ENCODE measurements at regions not wholly inside any gene's neighbourhood (a gene's known extent, or its start where the extent isn't known, plus 50 kb on each side); places are given as distances from the start of the nearest gene placed in this dataset.

DNA sequence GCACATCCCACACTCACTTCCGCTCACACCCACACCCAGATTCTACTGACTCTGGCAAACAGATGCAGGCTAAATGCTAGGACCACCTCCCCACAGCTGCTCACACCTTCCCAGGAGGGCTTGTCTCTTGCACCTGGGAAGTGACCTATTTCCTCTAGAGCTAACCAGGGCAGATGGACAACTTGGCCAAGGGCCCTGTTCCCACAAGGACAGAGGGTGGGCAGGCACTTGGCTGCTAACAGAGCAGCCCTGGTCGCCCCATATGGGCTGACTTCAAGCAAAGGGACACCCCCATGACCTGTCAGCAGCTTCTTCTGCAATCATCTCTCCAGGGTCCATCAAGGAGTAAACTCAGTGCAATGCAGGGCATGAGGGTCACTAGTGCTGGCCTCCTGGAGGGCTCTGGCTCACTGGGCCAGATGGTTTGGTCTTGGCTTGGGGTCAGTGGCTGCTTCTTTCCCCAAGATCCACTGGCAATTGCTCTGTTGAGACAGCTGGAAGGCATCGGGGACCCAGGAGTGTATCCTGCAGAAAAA, 641.5 kb downstream of the PLPP3 start:
- Mint-ChIP-seq H3K27ac (no peak overlapping the region), H3K4me1 (ENCODE audit: low read depth) (no peaks in the 10 kb centered on the region), H3K27me3 (ENCODE audit: low read depth) (no peaks in the 10 kb centered on the region), H3K4me3 (no peak overlapping the region), H3K9me3 (no peaks in the 10 kb centered on the region), H3K36me3 (ENCODE audit: low read depth) (no peaks in the 10 kb centered on the region)
- no peak for DNase-seq (ENCODE audit: low spot score)

DNA sequence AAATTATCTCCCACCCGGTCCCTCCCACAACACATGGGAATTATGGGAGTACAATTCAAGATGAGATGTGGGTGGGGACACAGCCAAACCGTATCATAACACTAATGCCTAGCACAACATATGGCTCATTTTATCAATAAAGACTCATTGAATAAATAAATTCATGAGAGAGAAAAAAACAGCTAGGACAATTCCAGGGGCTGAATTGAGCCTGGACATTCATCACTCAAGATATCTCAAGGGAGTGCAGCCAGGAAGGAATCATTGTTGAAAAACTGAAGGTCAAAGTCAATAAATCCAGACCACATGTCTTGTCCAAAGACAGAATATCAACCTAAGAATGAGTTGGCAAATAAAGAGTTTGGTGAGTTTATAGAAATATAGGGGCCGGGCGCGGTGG, 644.1 kb downstream of the PLPP3 start:
- Mint-ChIP-seq H3K36me3 (ENCODE audit: low read depth) (no peaks in the 10 kb centered on the region), H3K27me3 (ENCODE audit: low read depth) (no peaks in the 10 kb centered on the region), H3K27ac (no peak overlapping the region), H3K4me3 (no peak overlapping the region), H3K4me1 (ENCODE audit: low read depth) (no peaks in the 10 kb centered on the region), H3K9me3 (no peaks in the 10 kb centered on the region)
- DNase-seq (ENCODE audit: low spot score) = no peak

DNA sequence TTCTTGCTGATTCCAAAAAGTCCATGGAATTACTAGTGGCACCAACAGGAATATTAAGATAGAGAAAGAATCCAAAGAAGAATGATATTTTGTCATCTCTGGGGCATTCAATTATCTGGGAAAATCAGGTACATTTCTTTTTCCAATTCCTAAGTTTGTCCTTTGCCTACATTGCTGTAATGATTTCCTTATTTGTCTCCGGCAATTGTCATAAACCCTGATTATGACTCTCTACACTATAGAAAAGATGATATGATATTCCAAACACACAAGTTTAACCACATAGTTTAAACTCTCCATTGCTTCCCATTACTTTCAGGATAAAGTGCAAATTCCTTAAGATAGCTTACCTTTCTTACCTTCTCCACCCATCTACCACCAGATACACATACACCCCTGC, 647.0 kb downstream of the PLPP3 start:
- H3K4me1 Mint-ChIP-seq (ENCODE audit: low read depth) = no peaks in the 10 kb centered on the region
- H3K4me3 Mint-ChIP-seq = no peak overlapping the region
- no peaks in the 10 kb centered on the region for H3K9me3 Mint-ChIP-seq
- H3K27me3 Mint-ChIP-seq (ENCODE audit: low read depth) = no peaks in the 10 kb centered on the region
- DNase-seq (ENCODE audit: low spot score) = no peak
- H3K27ac Mint-ChIP-seq = no peak overlapping the region
- H3K36me3 Mint-ChIP-seq (ENCODE audit: low read depth) = no peaks in the 10 kb centered on the region

DNA sequence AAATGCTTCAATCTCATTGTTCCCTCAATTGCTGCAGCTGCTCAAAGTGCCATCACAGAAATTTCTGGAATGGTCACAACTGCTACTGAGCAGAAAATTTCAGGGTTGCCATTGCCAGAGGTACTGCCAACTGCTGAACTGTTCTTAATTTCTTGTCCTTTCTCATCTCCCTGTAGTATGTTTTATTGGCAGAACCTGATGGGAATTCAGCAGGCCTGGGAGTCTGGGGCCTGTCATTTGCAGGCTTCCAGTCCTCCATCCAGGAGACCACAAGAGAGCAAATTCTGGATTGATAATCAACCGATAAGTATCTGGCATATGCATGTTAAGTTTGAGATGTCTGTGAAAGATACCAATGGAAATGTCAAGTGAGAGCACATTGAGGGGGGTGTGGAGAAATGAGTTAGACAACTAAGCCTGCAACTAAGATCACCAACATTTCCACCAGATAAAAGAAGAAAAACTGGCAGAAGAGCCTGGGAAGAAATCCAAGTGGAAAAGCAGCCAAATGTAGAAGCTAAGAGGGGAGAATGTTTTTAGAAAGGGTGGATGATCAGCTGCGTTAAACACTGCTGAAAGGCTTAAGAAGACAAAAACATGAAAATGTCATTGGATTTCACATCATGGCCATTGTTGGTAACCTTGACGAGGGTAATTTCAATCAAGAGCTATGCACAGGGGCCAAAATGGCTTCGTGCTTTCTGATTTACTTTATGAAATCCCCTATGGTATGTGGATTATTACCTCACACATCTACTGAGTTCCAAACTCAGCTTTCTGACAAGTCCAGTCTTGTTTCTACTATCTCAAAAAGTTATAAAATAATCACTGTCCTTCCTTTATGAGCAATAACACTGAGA, 648.1 kb downstream of the PLPP3 start:
- Mint-ChIP-seq H3K36me3 (ENCODE audit: low read depth) (no peaks in the 10 kb centered on the region), H3K4me1 (ENCODE audit: low read depth) (no peaks in the 10 kb centered on the region), H3K27ac (no peak overlapping the region), H3K9me3 (no peaks in the 10 kb centered on the region), H3K4me3 (no peak overlapping the region), H3K27me3 (ENCODE audit: low read depth) (no peaks in the 10 kb centered on the region)
- DNase-seq (ENCODE audit: low spot score) = no peak

DNA sequence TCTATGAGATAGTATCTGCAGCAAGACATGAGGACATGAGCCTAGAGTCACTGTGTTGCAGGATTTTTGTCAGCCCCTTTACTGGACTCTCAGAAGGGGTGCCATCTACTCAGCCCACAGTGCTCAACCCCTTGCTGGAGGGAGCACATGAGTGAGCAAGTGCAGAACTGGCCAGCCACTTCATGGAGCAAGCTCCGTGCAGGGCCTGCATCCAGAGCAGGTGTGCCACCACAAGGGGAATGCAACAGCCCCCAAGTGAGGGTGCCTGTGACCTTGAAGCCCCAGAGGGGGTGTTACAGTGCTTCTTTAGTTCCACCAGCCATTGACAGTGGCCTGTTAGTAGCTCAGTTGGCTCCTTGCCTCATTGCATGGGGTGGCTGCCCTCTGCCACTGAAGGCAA, 649.7 kb downstream of the PLPP3 start:
- Mint-ChIP-seq H3K4me1 (ENCODE audit: low read depth) (no peaks in the 10 kb centered on the region), H3K27ac (no peak overlapping the region), H3K4me3 (no peak overlapping the region), H3K9me3 (no peaks in the 10 kb centered on the region), H3K36me3 (ENCODE audit: low read depth) (no peaks in the 10 kb centered on the region), H3K27me3 (ENCODE audit: low read depth) (no peaks in the 10 kb centered on the region)
- no peak for DNase-seq (ENCODE audit: low spot score)

DNA sequence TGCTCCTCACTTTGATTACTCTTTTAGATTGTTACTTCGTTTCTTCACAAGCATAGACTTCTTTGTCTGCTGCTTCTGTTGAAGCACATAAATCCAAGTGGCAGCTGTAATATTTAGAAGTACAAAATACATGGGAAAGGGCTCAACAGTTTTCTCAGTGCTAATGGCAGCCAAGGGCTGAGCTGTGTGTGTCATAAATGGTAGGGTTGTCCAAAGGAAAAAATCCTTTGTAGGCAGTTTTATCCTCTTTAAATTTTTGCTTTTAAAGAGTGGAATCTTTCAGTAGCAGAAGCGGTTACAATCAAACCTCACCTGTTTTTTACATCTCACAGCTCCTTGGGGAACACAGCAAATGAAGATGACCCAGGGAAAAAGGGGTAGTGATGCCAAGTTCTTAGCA, 650.8 kb downstream of the PLPP3 start:
- no peak for DNase-seq (ENCODE audit: low spot score)
- H3K36me3 Mint-ChIP-seq (ENCODE audit: low read depth) = no peaks in the 10 kb centered on the region
- no peaks in the 10 kb centered on the region for H3K4me1 Mint-ChIP-seq (ENCODE audit: low read depth)

DNA sequence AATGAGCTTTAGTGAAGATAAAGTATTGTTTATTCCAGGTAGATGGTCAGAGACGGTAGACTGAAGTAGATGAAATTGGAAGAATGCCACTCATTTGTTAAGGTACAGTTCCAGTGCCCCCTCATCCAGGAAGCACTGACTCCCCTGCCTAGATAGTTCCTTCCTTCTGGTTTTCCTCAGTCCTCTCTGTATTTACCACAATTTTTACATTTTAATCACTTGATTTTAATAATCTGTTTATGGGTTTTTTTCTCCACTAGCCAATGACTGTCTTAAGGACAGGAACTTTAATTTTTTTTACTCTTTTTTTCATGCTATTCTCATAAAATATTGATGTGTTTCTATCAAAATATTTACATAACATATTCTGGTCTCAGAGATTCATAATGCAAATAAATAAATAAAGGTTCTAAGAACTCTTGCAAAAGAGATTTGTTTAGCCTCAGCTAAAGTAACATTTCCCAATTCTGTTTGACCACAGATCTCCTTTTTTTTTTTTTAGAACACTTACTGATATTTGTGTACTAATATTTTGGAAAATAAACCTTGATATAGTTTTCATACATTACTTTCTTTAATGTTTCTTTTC, 651.6 kb downstream of the PLPP3 start:
- H3K27me3 Mint-ChIP-seq (ENCODE audit: low read depth) = no peaks in the 10 kb centered on the region
- no peaks in the 10 kb centered on the region for H3K4me1 Mint-ChIP-seq (ENCODE audit: low read depth)
- H3K36me3 Mint-ChIP-seq (ENCODE audit: low read depth) = no peaks in the 10 kb centered on the region
- no peak for DNase-seq (ENCODE audit: low spot score)
- H3K27ac Mint-ChIP-seq = no peak overlapping the region
- H3K9me3 Mint-ChIP-seq = no peaks in the 10 kb centered on the region
- H3K4me3 Mint-ChIP-seq = no peak overlapping the region

More for the DNA sequence above, 650.8 kb downstream of the PLPP3 start:
- no peak overlapping the region for H3K4me3 Mint-ChIP-seq
- no peaks in the 10 kb centered on the region for H3K9me3 Mint-ChIP-seq
- no peak overlapping the region for H3K27ac Mint-ChIP-seq
- H3K27me3 Mint-ChIP-seq (ENCODE audit: low read depth) = no peaks in the 10 kb centered on the region

DNA sequence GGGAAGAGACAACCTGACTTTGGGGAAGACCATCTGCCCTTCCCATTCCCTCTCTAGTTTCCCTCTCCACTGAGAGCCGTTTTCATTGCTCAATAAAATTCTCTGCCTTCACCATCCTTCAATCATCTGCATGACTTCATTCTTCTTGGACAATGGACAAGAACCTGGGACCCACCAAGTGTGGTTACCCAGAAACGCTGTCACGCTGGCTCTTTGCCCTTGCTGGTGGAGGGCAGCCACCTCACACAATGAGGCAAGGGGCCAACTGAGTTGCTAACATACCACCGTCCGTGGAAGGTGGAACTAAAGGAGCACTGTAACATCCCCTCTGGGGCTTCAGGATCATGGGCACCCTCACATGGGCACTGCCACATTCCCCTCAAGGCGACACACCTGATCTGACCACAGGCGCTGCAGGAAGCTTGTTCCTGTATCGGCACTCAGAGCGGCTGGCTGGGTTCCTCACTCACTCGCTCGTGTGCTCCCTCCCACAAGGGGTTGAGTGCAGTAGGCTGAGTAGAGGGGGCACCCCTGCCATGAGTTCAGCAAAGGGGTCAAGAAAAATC, 652.4 kb downstream of the PLPP3 start:
- H3K9me3 Mint-ChIP-seq = no peaks in the 10 kb centered on the region
- H3K4me1 Mint-ChIP-seq (ENCODE audit: low read depth) = no peaks in the 10 kb centered on the region
- no peaks in the 10 kb centered on the region for H3K27me3 Mint-ChIP-seq (ENCODE audit: low read depth)
- no peak overlapping the region for H3K4me3 Mint-ChIP-seq
- no peak overlapping the region for H3K27ac Mint-ChIP-seq
- no peaks in the 10 kb centered on the region for H3K36me3 Mint-ChIP-seq (ENCODE audit: low read depth)
- DNase-seq (ENCODE audit: low spot score) = no peak

DNA sequence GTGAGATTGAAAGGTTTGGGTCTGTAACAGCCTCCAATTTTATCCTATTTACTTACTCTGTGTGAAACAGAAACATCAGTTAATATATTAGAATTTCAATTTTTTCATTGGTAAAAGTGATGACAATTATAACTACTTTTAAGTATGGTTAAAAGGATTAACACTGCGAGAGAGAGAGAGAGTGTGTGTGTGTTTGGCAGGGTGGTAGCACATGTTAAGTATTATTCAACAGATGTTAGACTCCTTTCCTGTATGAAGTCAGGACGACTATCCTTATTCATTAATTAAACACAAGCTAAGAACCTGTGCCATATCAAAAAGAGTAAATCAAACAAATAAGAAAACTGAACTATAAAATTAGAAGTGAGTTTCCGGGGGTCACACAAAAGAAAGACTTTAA, 662.5 kb downstream of the PLPP3 start:
- Mint-ChIP-seq H3K4me1 (ENCODE audit: low read depth) (no peaks in the 10 kb centered on the region), H3K4me3 (no peak overlapping the region), H3K27me3 (ENCODE audit: low read depth) (no peaks in the 10 kb centered on the region), H3K27ac (no peak overlapping the region), H3K9me3 (no peaks in the 10 kb centered on the region), H3K36me3 (ENCODE audit: low read depth) (no peaks in the 10 kb centered on the region)
- no peak for DNase-seq (ENCODE audit: low spot score)

DNA sequence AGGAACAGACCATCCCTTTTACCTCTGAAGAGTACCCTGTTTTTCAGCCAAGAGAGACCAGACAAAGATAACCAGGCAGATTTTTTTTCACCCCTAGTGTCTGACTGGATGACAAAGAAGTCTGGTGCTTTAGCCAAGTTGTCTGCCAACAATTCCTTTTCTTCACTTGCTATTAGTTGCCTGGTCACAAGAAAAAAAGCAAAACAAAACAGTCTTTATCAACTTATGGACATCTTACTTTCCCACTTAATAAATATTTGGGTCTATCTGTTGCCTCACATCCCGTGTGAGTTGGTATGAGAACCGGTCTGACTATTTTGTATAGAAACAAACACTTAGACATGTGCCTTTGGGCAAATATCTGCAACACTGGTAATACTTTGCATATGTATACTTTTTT, 662.9 kb downstream of the PLPP3 start:
- no peak for DNase-seq (ENCODE audit: low spot score)
- H3K9me3 Mint-ChIP-seq = no peaks in the 10 kb centered on the region
- no peak overlapping the region for H3K27ac Mint-ChIP-seq
- no peaks in the 10 kb centered on the region for H3K27me3 Mint-ChIP-seq (ENCODE audit: low read depth)
- no peak overlapping the region for H3K4me3 Mint-ChIP-seq
- no peaks in the 10 kb centered on the region for H3K4me1 Mint-ChIP-seq (ENCODE audit: low read depth)
- no peaks in the 10 kb centered on the region for H3K36me3 Mint-ChIP-seq (ENCODE audit: low read depth)

DNA sequence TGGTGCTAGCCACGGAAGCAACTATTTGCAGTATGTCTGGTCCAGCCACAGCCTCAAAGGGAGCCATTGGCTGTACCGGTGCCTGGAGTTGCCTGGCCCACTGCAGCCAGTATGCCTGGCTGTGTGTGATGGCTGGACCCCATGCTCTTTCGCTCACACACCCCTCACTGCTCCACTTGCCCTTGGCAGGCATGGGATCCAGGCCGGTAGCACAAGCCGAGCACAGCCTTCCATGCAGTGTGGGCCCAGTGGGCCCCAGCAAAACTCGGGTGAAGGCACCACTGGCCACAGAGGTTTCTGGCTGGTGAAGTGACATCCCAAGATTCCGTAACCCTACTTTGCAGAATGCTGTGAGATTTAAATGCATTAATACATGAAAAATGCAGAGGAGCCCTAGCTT, 665.8 kb downstream of the PLPP3 start:
- no peaks in the 10 kb centered on the region for H3K27me3 Mint-ChIP-seq (ENCODE audit: low read depth)

DNA sequence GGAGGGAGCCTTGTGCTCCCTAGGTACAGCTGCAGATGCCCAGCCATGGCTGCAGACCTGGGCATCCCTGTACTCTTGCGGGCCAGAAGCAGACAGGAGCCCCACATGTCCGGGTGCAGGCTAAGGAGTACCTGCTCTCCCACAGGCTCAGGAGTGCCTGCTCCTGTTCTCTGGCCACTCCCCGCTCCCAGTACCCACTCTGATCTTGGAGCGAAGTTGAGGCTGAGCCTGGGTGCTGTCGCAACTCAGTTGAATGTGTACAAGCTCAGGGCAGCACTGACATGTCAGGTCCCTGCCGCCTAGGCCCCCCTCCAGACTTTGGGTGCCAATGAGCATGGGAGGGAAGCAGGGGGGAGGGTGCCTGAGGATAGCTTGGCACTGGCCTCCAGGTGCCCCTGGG, 666.9 kb downstream of the PLPP3 start:
- no peak for DNase-seq (ENCODE audit: low spot score)
- no peaks in the 10 kb centered on the region for H3K9me3 Mint-ChIP-seq
- no peaks in the 10 kb centered on the region for H3K4me1 Mint-ChIP-seq (ENCODE audit: low read depth)
- no peaks in the 10 kb centered on the region for H3K27me3 Mint-ChIP-seq (ENCODE audit: low read depth)
- no peak overlapping the region for H3K27ac Mint-ChIP-seq
- H3K4me3 Mint-ChIP-seq = no peak overlapping the region
- H3K36me3 Mint-ChIP-seq (ENCODE audit: low read depth) = no peaks in the 10 kb centered on the region

More for the DNA sequence above, 665.8 kb downstream of the PLPP3 start:
- no peak overlapping the region for H3K4me3 Mint-ChIP-seq
- no peaks in the 10 kb centered on the region for H3K9me3 Mint-ChIP-seq
- H3K4me1 Mint-ChIP-seq (ENCODE audit: low read depth) = no peaks in the 10 kb centered on the region
- no peaks in the 10 kb centered on the region for H3K36me3 Mint-ChIP-seq (ENCODE audit: low read depth)
- no peak for DNase-seq (ENCODE audit: low spot score)
- no peak overlapping the region for H3K27ac Mint-ChIP-seq

DNA sequence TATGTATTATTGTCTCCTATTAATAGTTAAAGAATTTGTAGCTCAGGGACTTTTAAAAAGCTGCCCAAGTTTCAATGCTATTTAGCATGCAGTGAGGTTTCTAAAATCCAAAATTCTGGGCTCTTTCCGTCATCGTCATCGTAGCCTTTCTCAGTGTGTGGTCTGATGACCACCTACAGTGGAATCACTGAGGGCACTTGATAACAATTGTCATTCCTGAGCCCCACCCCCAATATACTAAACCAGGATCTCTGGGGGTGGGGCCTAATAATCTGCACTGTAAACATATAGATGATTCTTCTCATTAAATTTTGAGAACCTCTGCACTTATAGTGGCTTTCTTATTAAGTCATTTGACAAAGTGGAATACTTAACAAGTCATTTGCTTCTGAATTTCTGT, 674.8 kb downstream of the PLPP3 start:
- Mint-ChIP-seq H3K27me3 (ENCODE audit: low read depth) (no peaks in the 10 kb centered on the region), H3K4me1 (ENCODE audit: low read depth) (no peaks in the 10 kb centered on the region), H3K4me3 (no peak overlapping the region), H3K9me3 (no peaks in the 10 kb centered on the region), H3K27ac (no peak overlapping the region), H3K36me3 (ENCODE audit: low read depth) (no peaks in the 10 kb centered on the region)
- DNase-seq (ENCODE audit: low spot score) = no peak

DNA sequence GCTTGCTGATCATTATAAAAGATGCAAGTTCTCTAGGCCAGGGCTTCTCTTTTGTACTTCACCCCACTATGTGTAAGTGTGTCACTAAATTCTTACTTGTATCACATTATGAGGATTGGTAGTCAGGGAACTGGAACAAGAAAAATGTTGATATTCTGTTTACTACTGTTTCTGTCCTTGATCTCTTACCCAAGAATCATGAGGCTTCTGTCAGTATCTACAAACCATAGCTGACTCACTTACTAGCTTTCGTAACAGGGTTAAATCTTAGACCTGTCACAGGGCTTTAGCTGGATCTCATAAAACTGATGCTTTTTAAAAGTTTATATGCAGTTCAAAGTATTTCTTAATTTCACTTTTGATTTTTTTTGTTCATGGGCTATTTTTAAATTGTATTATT, 681.2 kb downstream of the PLPP3 start:
- Mint-ChIP-seq H3K36me3 (ENCODE audit: low read depth) (no peaks in the 10 kb centered on the region), H3K9me3 (no peaks in the 10 kb centered on the region), H3K4me3 (no peak overlapping the region), H3K27me3 (ENCODE audit: low read depth) (no peaks in the 10 kb centered on the region), H3K4me1 (ENCODE audit: low read depth) (no peaks in the 10 kb centered on the region), H3K27ac (no peak overlapping the region)
- no peak for DNase-seq (ENCODE audit: low spot score)
